ENCODE measurements at regions not wholly inside any gene's neighbourhood (a gene's known extent, or its start where the extent isn't known, plus 50 kb on each side); places are given as distances from the start of the nearest gene placed in this dataset.

- Histone ChIP-seq H2AFZ (ENCODE audit: insufficient read depth, low read depth, low read length, poor library complexity, severe bottlenecking) (no peak overlapping the region), H3K27ac (ENCODE audit: low read depth in 1 of 2, low read length in 2 of 2) (no peak overlapping the region), H3K4me2 (replicated peaks; ENCODE audit: extremely low read depth, low read length, poor library complexity, severe bottlenecking) (no peak overlapping the region), H3K36me3 (replicated peaks in 1 of 2; ENCODE audit: control insufficient read depth in 1 of 2, insufficient read depth in 2 of 2, low read length in 2 of 2) (no peaks in the 10 kb centered on the region), H3K4me3 (replicated peaks in 1 of 3; ENCODE audit: low read depth in 2 of 3, low read length in 3 of 3) (no peak overlapping the region), H3K79me2 (ENCODE audit: insufficient read depth, low read length) (no peaks in the 10 kb centered on the region), H3K4me1 (ENCODE audit: control insufficient read depth in 1 of 2, insufficient read depth in 2 of 2, low read length in 2 of 2) (peaks cover 6 to 10% of the 10 kb centered on the region in 2 donors), H3K27me3 (ENCODE audit: control insufficient read depth in 2 of 2, insufficient read depth in 2 of 2, low read length in 2 of 2) (no peaks in the 10 kb centered on the region), H3K9me3 (replicated peaks in 1 of 2; ENCODE audit: control insufficient read depth in 1 of 2, insufficient read depth in 1 of 2, low read length in 2 of 2) (no peaks in the 10 kb centered on the region), H4K20me1 (ENCODE audit: insufficient read depth, low read length) (no peaks in the 10 kb centered on the region), H3K9ac (ENCODE audit: insufficient read depth, low read length, poor library complexity, severe bottlenecking) (no peak overlapping the region)
- peaks cover 13% of the 10 kb centered on the region for H3K4me1 Mint-ChIP-seq
- 95% methylated on average over 5 of the region's 6 CpGs for WGBS (ENCODE audit: insufficient coverage)
- H3K4me3 Mint-ChIP-seq, result no peak overlapping the region
- peaks cover 0 to 3% (median 0%) of the 10 kb centered on the region in 7 donors for H3K9me3 Mint-ChIP-seq
- intact Hi-C loops (cut with micrococcal nuclease), result no loop called here
- no peaks in the 10 kb centered on the region for H3K36me3 Mint-ChIP-seq
- H3K27me3 Mint-ChIP-seq (ENCODE audit: low read depth in 3 of 3), result peaks cover 6 to 17% (median 13%) of the 10 kb centered on the region in 3 donors
- no peak overlapping the region for H3K27ac Mint-ChIP-seq
- no peak for TF ChIP-seq CTCF (IDR thresholded peaks at IDR 0.05)
- DNase-seq, result no peak
Observed at GRCh38 chr5:174523311-174524071, 200.9 kb upstream of the MSX2 start.

GRCh38 chr5:174524351-174524750 lies 200.0 kb upstream of the MSX2 start:
- H3K4me1 ChIP-seq (ENCODE audit: control insufficient read depth in 1 of 2, insufficient read depth in 2 of 2, low read length in 2 of 2), result peaks cover 6 to 10% of the 10 kb centered on the region in 2 donors
- no peak overlapping the region for H3K4me3 Mint-ChIP-seq
- 87% methylated on average over 3 of the region's 4 CpGs for WGBS (ENCODE audit: insufficient coverage)
- no peak overlapping the region for H3K27ac ChIP-seq (ENCODE audit: low read depth in 1 of 2, low read length in 2 of 2)
- H2AFZ ChIP-seq (ENCODE audit: insufficient read depth, low read depth, low read length, poor library complexity, severe bottlenecking), result no peak overlapping the region
- no peak overlapping the region for H3K9ac ChIP-seq (ENCODE audit: insufficient read depth, low read length, poor library complexity, severe bottlenecking)
- no peaks in the 10 kb centered on the region for H3K27me3 ChIP-seq (ENCODE audit: control insufficient read depth in 2 of 2, insufficient read depth in 2 of 2, low read length in 2 of 2)
- no peaks in the 10 kb centered on the region for H4K20me1 ChIP-seq (ENCODE audit: insufficient read depth, low read length)
- no peak overlapping the region for H3K4me2 ChIP-seq (replicated peaks; ENCODE audit: extremely low read depth, low read length, poor library complexity, severe bottlenecking)
- H3K9me3 Mint-ChIP-seq, result peaks cover 0 to 2% (median 0%) of the 10 kb centered on the region in 7 donors
- no peak overlapping the region for H3K27ac Mint-ChIP-seq
- H3K36me3 ChIP-seq (replicated peaks in 1 of 2; ENCODE audit: control insufficient read depth in 1 of 2, insufficient read depth in 2 of 2, low read length in 2 of 2), result no peaks in the 10 kb centered on the region
- no peak overlapping the region for H3K4me3 ChIP-seq (replicated peaks in 1 of 3; ENCODE audit: low read depth in 2 of 3, low read length in 3 of 3)
- TF ChIP-seq CTCF (IDR thresholded peaks at IDR 0.05), result no peak
- intact Hi-C loops (cut with micrococcal nuclease), result no loop called here
- no peaks in the 10 kb centered on the region for H3K36me3 Mint-ChIP-seq
- H3K9me3 ChIP-seq (replicated peaks in 1 of 2; ENCODE audit: control insufficient read depth in 1 of 2, insufficient read depth in 1 of 2, low read length in 2 of 2), result no peaks in the 10 kb centered on the region
- no peak for DNase-seq
- peaks cover 13% of the 10 kb centered on the region for H3K4me1 Mint-ChIP-seq
- no peaks in the 10 kb centered on the region for H3K79me2 ChIP-seq (ENCODE audit: insufficient read depth, low read length)
- peaks cover 6 to 17% (median 13%) of the 10 kb centered on the region in 3 donors for H3K27me3 Mint-ChIP-seq (ENCODE audit: low read depth in 3 of 3)

Data from CD14-positive monocyte (primary cell).